HepG2 (cell line): ENCODE measurements at regions not wholly inside any gene's neighbourhood (a gene's known extent, or its start where the extent isn't known, plus 50 kb on each side); places are given as distances from the start of the nearest gene placed in this dataset.

Source experiments
- ATAC-seq: fragments of 200-7000 bp; cut with Tn5 transposase; 3 replicates; pipeline ENCODE4 v1.9.1; 2020; ENCODE audit warnings: mild to moderate bottlenecking, moderate library complexity
- BruUV-seq: library from RNA; stranded (reverse); fragments of 400-500 nt; replicated peaks from 2 replicates; lab custom pipeline; 2021; lab: Mats Ljungman, UMichigan
- CTCF ChIA-PET: fragments of 300-600 bp; formaldehyde crosslinking; extraction: SDS; loops from one replicate; lab custom pipeline; 2021; ENCODE audit warnings: low total read pairs, inconsistent platforms, low intra/inter-chr PET ratio; lab: Yijun Ruan, JAX
- POLR2A ChIA-PET: fragments of 350-600 bp; sonication (Branson Sonifier 250); formaldehyde crosslinking; loops from one replicate; lab custom pipeline; 2020; ENCODE audit warnings: antibody characterized with exemption, inconsistent platforms; lab: Yijun Ruan, JAX
- DNase-seq: peaks from one replicate; pipeline ENCODE4 v3.0.0-alpha.2; 2015; ENCODE audit warnings: low spot score
- FAIRE-seq: peaks from 3 replicates; lab custom pipeline; 2011; peaks lifted over from hg19 to GRCh38; lab: Jason Lieb, UNC
- H2AFZ ChIP-seq: one replicate; pipeline ENCODE4 v1.6.1; 2011; ENCODE audit warnings: low read length, inconsistent platforms
- H3K27ac ChIP-seq: fragments of 300-600 bp; 3 replicates; pipeline ENCODE4 v1.8.0; 2011; ENCODE audit warnings: mixed run types, mild to moderate bottlenecking, mixed read lengths, low read length, inconsistent platforms; ENCODE audit not compliant: insufficient read depth; ENCODE audit errors: extremely low read length
- H3K27me3 ChIP-seq, 2 experiments: fragments of 200-600 bp in 1 of 2; 2 replicates in 1 of 2; 3 replicates in 1 of 2; pipeline versions ENCODE4 v1.6.0 to v1.8.0; 2011; ENCODE audit warnings: low read length in 2 of 2, mild to moderate bottlenecking in 2 of 2, moderate library complexity in 2 of 2, inconsistent platforms in 1 of 2; ENCODE audit not compliant: insufficient read depth in 2 of 2, control insufficient read depth in 1 of 2
- H3K36me3 ChIP-seq, 2 experiments: fragments of 200-600 bp in 1 of 2; replicated peaks in 1 of 2; 2 replicates in 1 of 2; 3 replicates in 1 of 2; pipeline versions ENCODE4 v1.5.1 to v1.8.0; 2011; ENCODE audit warnings: low read length in 2 of 2, inconsistent platforms in 1 of 2; ENCODE audit not compliant: insufficient read depth in 2 of 2, control insufficient read depth in 1 of 2
- H3K4me1 ChIP-seq: 2 replicates; pipeline ENCODE4 v1.5.1; 2012; ENCODE audit warnings: low read length, inconsistent platforms; ENCODE audit not compliant: insufficient read depth
- H3K4me2 ChIP-seq: 2 replicates; pipeline ENCODE4 v1.6.0; 2011; ENCODE audit warnings: low read depth, low read length, inconsistent platforms
- H3K4me3 ChIP-seq, 3 experiments: fragments of 200-600 bp in 1 of 3; sonication (generic), shearing (Covaris generic) in 1 of 3; replicated peaks in 1 of 3; 2 replicates each; pipeline ENCODE4 v1.5.1; 2011 to 2016; ENCODE audit warnings: low read length in 3 of 3, inconsistent platforms in 2 of 3, low read depth in 2 of 3, mild to moderate bottlenecking in 2 of 3, control low read depth in 1 of 3, mixed read lengths in 1 of 3; ENCODE audit not compliant: insufficient read depth in 1 of 3
- H3K79me2 ChIP-seq: one replicate; pipeline ENCODE4 v1.6.1; 2011; ENCODE audit warnings: low read length, inconsistent platforms; ENCODE audit not compliant: insufficient read depth
- H3K9ac ChIP-seq: 2 replicates; pipeline ENCODE4 v1.6.0; 2011; ENCODE audit warnings: mild to moderate bottlenecking, low read depth, low read length, inconsistent platforms; ENCODE audit not compliant: insufficient read depth
- H3K9me3 ChIP-seq: 2 replicates; pipeline ENCODE4 v1.5.1; 2012; ENCODE audit warnings: mild to moderate bottlenecking, low read length
- H4K20me1 ChIP-seq: 2 replicates; pipeline ENCODE4 v1.6.0; 2011; ENCODE audit warnings: inconsistent platforms, mild to moderate bottlenecking, low read length, moderate library complexity; ENCODE audit not compliant: insufficient read depth
- ASH2L ChIP-seq: fragments of 300-600, 200-600 bp; sonication (generic); IDR thresholded peaks from 2 replicates; pipeline ENCODE4 v1.7.0; 2017; ENCODE audit warnings: low read depth, mild to moderate bottlenecking, moderate library complexity, mixed read lengths, low read length; ENCODE audit not compliant: insufficient read length
- CEBPG ChIP-seq: IDR thresholded peaks from 2 replicates; pipeline ENCODE4 v1.6.1; 2016
- CHCHD3 ChIP-seq: sonication (generic); formaldehyde crosslinking; IDR thresholded peaks from 2 replicates; pipeline ENCODE4 v1.8.0; 2022; ENCODE audit warnings: mild to moderate bottlenecking, missing genetic modification reagents, moderate library complexity
- RAD21 ChIP-seq: fragments of 450-650 bp; formaldehyde crosslinking; IDR thresholded peaks from 2 replicates; pipeline ENCODE4 v1.5.0; 2020; ENCODE audit warnings: mild to moderate bottlenecking
- SMC3 ChIP-seq: IDR thresholded peaks from 2 replicates; pipeline ENCODE4 v1.6.1; 2011; ENCODE audit warnings: low read length, improper control_type of control experiment
- STAG1 ChIP-seq: sonication (generic); formaldehyde crosslinking; IDR thresholded peaks from 2 replicates; pipeline ENCODE4 v1.4.0; 2020; ENCODE audit warnings: missing genetic modification reagents
- TBX3 ChIP-seq: fragments of 450-650 bp; IDR thresholded peaks from 2 replicates; pipeline ENCODE4 v1.6.1; 2017; ENCODE audit warnings: antibody characterized with exemption, mild to moderate bottlenecking, inconsistent platforms, borderline replicate concordance
- ZNF460 ChIP-seq: sonication (generic); formaldehyde crosslinking; IDR thresholded peaks from 2 replicates; pipeline ENCODE4 v1.5.1; 2020; ENCODE audit warnings: missing genetic modification reagents, mild to moderate bottlenecking, borderline replicate concordance
- WGBS: methylation state at CpG from one replicate; pipeline ENCODE4 v1.1.6; 2017; ENCODE audit warnings: low lambda C conversion rate; 5-methylcytosine and 5-hydroxymethylcytosine counted together
- in situ Hi-C: cut with HindIII; loops from 2 replicates; pipeline ENCODE4 v1.10.0; 2017; ENCODE audit warnings: low pct_unique_long_range_greater_than_20kb; ENCODE audit not compliant: extremely low pct_ligation_motif_present
- intact Hi-C: fragments of 100-400 bp; cut with micrococcal nuclease; formaldehyde crosslinking; loops from one replicate; pipeline ENCODE4 v1.10.0; 2022; ENCODE audit not compliant: unreplicated experiment
- TF ChIP-seq, protein P1 (sequence below): sonication (generic); formaldehyde crosslinking; IDR thresholded peaks from 2 replicates; pipeline ENCODE4 v1.5.0; 2020; ENCODE audit warnings: missing genetic modification reagents
- TF ChIP-seq, protein P2 (sequence below): sonication (generic); formaldehyde crosslinking; IDR thresholded peaks from 2 replicates; pipeline ENCODE4 v1.5.0; 2020; ENCODE audit warnings: mild to moderate bottlenecking, missing genetic modification reagents, moderate library complexity
- TF ChIP-seq, protein P3 (sequence below): sonication (generic); formaldehyde crosslinking; IDR thresholded peaks from 2 replicates; pipeline ENCODE4 v1.5.0; 2020; ENCODE audit warnings: missing genetic modification reagents, mild to moderate bottlenecking, borderline replicate concordance

DNA sequence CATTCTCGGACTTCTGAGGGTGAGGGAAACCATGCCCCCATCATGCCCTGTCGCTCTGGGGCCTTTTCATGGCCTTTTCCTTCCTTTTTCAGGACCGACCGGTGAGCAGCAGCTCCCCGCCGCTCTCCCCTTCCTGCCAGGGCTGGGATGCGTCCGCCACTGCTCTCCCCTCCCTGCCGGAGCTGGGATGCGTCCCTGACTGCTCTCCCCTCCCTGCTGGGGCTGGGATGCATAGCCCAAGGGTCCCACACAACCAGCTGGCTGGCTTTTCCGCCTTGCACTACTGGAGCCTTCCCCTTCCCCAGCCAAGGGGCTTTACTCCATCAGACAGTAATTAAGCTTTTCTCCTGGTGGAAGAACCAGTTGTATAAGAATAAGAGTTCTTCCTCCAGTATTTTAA lies 129.7 kb upstream of the COBL start (continued):
- TF ChIP-seq ASH2L, result no peak
- no peak for TF ChIP-seq ZNF460 (CRISPR knock-in tag)

DNA sequence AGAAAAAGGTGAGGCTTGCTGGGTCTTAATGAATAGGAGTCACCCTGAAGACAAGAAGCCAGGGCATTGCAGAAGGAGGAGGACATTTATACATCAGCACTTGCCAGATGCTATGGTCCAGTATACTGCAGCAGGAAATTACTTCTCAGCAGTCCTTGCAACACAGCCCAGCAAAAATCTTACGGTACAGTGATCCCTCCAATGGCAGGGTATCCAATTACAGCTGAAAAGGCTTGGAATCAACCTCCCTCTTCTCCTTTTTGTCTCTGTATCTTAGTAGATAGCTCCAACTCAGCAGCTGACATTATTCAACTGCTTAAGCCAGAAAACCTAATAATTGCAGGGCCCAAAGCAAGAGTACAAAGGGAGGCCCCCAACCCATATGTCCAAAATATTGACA lies 128.3 kb upstream of the COBL start:
- WGBS, result 13% methylated on average over 1 of the region's 1 CpG
- CTCF ChIA-PET, result no interaction called here

DNA sequence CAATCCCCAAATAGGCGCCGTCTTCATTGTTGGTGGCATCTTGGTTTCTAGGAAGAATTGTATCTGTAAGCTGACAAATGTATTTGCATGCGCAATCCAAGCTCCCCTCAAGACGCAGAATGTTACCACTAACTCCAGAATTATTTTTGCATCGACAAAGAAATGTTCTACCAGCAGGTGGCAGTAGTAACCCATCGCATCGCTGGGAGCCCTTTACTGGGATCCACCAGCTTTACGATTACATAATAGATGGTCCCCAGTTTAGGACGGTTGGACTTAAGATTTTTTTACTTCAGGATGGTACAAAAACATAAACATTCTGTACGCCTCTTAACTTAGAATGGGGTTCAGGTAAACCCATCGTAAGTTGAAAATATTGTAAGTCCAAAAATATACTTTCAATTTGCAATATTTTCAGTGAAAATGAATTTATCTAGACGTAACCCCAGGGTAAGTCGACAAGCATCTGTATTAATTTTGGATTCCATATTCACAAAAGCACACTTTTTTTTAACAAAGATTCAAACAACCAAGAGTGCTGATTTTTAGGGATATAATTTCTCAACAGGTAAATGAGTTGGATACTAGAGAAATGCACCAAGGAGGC lies 114.0 kb upstream of the COBL start:
- no peaks in the 10 kb centered on the region for H4K20me1 ChIP-seq
- H3K4me2 ChIP-seq, result no peak overlapping the region
- in situ Hi-C loops, result loop anchor here (10.0 to 25.0 kb wide), 2 partner anchors 824 to 1482 kb away; no protein-coding TSS in a partner anchor
- no peak overlapping the region for H3K27ac ChIP-seq
- no peaks in the 10 kb centered on the region for H3K79me2 ChIP-seq
- no peaks in the 10 kb centered on the region for H3K36me3 ChIP-seq
- no peak overlapping the region for H3K9ac ChIP-seq
- no peak overlapping the region for H2AFZ ChIP-seq
- ATAC-seq (peak; percentile 63), FAIRE-seq (peak; percentile 84), DNase-seq (peak; percentile 43)
- H3K9me3 ChIP-seq, result no peaks in the 10 kb centered on the region
- ChIA-PET CTCF (interaction anchor here (1.1 kb wide), 2 partner anchors 270 to 830 kb away, joined by 3 read pairs; no protein-coding TSS in a partner anchor), POLR2A (no interaction called here)
- 17% methylated on average over 13 of the region's 13 CpGs for WGBS
- H3K4me1 ChIP-seq, result no peaks in the 10 kb centered on the region
- H3K4me3 ChIP-seq, result no peak overlapping the region
- BruUV-seq, result no TSS peak
- intact Hi-C loops, result loop anchor here (2.0 to 10.0 kb wide), 4 partner anchors 658 to 1488 kb away; no protein-coding TSS in a partner anchor
- H3K27me3 ChIP-seq, result peaks cover 0 to 3% of the 10 kb centered on the region in 2 experiments; a peak in 1 of 5 replicates
- TF ChIP-seq, protein P1, sequence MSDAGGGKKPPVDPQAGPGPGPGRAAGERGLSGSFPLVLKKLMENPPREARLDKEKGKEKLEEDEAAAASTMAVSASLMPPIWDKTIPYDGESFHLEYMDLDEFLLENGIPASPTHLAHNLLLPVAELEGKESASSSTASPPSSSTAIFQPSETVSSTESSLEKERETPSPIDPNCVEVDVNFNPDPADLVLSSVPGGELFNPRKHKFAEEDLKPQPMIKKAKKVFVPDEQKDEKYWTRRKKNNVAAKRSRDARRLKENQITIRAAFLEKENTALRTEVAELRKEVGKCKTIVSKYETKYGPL, result peak; percentile 85
- TF ChIP-seq, protein P2, sequence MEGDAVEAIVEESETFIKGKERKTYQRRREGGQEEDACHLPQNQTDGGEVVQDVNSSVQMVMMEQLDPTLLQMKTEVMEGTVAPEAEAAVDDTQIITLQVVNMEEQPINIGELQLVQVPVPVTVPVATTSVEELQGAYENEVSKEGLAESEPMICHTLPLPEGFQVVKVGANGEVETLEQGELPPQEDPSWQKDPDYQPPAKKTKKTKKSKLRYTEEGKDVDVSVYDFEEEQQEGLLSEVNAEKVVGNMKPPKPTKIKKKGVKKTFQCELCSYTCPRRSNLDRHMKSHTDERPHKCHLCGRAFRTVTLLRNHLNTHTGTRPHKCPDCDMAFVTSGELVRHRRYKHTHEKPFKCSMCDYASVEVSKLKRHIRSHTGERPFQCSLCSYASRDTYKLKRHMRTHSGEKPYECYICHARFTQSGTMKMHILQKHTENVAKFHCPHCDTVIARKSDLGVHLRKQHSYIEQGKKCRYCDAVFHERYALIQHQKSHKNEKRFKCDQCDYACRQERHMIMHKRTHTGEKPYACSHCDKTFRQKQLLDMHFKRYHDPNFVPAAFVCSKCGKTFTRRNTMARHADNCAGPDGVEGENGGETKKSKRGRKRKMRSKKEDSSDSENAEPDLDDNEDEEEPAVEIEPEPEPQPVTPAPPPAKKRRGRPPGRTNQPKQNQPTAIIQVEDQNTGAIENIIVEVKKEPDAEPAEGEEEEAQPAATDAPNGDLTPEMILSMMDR (CRISPR knock-in tag), result peak; percentile 86
- TF ChIP-seq STAG1 (CRISPR knock-in tag) (peak; percentile 95), RAD21 (CRISPR knock-in tag) (peak; percentile 74; the same call in 1 of the 2 replicates), CHCHD3 (CRISPR knock-in tag) (no peak), TBX3 (no peak), SMC3 (peak; percentile 76), CEBPG (CRISPR knock-in tag) (peak; percentile 37; the same call in 1 of the 2 replicates)

More for the DNA sequence above, 128.3 kb upstream of the COBL start:
- BruUV-seq, result no TSS peak
- DNase-seq, result no peak
- POLR2A ChIA-PET, result no interaction called here
- intact Hi-C loops, result no loop called here
- Histone ChIP-seq H3K4me1 (no peaks in the 10 kb centered on the region), H3K4me2 (no peak overlapping the region), H3K9me3 (0 out of 2 replicates have a peak, but pooled peaks cover 5% of the 10 kb centered on the region), H3K79me2 (no peaks in the 10 kb centered on the region), H2AFZ (no peak overlapping the region), H4K20me1 (no peaks in the 10 kb centered on the region), H3K27ac (no peak overlapping the region), H3K27me3 (peaks cover 0 to 8% of the 10 kb centered on the region in 2 experiments; a peak in 2 of 5 replicates), H3K36me3 (no peaks in the 10 kb centered on the region), H3K9ac (no peak overlapping the region), H3K4me3 (no peak overlapping the region)
- in situ Hi-C loops, result loop anchor here (25.0 kb wide), 1 partner anchor 1467 kb away; no protein-coding TSS in a partner anchor
- no peak for ATAC-seq
- no peak for FAIRE-seq
- TF ChIP-seq, protein P3, sequence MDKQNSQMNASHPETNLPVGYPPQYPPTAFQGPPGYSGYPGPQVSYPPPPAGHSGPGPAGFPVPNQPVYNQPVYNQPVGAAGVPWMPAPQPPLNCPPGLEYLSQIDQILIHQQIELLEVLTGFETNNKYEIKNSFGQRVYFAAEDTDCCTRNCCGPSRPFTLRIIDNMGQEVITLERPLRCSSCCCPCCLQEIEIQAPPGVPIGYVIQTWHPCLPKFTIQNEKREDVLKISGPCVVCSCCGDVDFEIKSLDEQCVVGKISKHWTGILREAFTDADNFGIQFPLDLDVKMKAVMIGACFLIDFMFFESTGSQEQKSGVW (CRISPR knock-in tag), result no peak
